ENCODE measurements at regions not wholly inside any gene's neighbourhood (a gene's known extent, or its start where the extent isn't known, plus 50 kb on each side); places are given as distances from the start of the nearest gene placed in this dataset.
"Not testable (repeated sequence)": the region's sequence is repeated elsewhere in the genome, so short reads cannot be mapped to it uniquely, and the experiment has no call there.

DNA sequence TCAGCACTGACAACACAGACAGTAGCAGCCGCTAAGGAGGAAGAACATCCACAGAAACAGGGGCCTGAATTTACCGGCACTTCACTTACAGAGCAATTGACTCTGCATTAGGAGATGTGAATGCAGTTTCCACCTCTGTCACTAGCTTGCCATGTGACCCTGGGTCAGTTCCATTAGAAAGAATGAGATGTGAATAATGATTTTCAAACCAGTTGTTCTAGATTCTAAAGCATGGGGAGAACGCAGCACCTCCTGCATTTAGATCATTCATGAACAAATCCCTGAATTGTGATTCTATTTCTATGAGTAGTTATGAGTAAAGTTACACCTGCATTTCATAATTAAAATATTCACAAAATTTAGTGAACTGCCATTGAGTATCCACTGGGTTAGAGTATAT, 197.3 kb upstream of the EXOC2 start:
- in situ Hi-C loops (cut with MboI; ENCODE audit: low pct_unique_long_range_greater_than_20kb, low sequenced_read_pairs, unreplicated experiment) = no loop called here
- no peak for DNase-seq (ENCODE audit: low spot score)
- no peak for TF ChIP-seq CTCF (IDR thresholded peaks at IDR 0.05; ENCODE audit: extremely low read depth, insufficient read depth, missing control alignments)

GRCh38 chr6:887583-888235, 194.8 kb upstream of the EXOC2 start:
- in situ Hi-C loops (cut with MboI; ENCODE audit: low pct_unique_long_range_greater_than_20kb, low sequenced_read_pairs, unreplicated experiment) = no loop called here
- no peak for DNase-seq (ENCODE audit: low spot score)
- TF ChIP-seq CTCF (IDR thresholded peaks at IDR 0.05; ENCODE audit: extremely low read depth, insufficient read depth, missing control alignments) = no peak

DNA sequence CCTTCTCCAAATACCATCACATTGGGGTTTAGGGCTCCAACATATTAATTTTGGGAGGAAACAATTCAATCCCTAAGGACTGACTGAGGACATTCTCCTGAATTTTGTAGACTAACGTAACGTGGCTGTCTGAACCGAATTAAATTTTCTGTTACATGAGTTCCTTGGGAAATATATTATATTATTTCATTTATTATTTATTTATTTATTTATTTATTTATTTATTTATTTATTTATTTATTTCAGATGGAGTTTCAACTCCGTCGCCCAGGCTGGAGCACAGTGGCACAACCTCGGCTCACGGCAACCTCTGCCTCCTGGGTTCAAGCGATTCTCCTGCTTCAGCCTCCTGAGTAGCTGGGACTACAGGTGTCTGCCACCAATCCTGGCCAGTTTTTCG, 193.2 kb upstream of the EXOC2 start:
- in situ Hi-C loops (cut with MboI; ENCODE audit: low pct_unique_long_range_greater_than_20kb, low sequenced_read_pairs, unreplicated experiment); DNase-seq (ENCODE audit: low spot score): not testable (repeated sequence)

- in situ Hi-C loops (cut with MboI; ENCODE audit: low pct_unique_long_range_greater_than_20kb, low sequenced_read_pairs, unreplicated experiment) = no loop called here
- no peak for TF ChIP-seq CTCF (IDR thresholded peaks at IDR 0.05; ENCODE audit: extremely low read depth, insufficient read depth, missing control alignments)
- DNase-seq (ENCODE audit: low spot score) = no peak
These were observed 192.2 kb upstream of the EXOC2 start for GRCh38 chr6:885051-885590.

DNA sequence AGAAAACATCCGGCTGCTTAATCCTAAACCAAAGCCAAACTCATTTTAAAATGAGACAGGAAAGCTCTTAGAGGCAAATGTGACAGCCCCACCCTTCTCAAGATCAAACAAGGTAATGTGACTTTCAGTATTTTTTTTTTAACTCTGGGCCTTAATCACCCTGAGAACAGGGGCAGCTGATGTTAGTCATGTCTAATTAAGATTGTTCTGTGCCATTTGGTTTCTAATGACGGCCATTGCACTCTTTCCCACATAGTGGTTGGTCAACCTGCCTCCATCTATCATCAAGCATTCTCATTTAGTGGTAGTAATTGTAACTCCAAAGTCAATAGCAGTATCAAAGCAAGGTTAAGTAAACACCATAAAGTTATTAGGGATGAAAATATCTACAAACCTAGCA, 191.6 kb upstream of the EXOC2 start:
- TF ChIP-seq CTCF (IDR thresholded peaks at IDR 0.05; ENCODE audit: extremely low read depth, insufficient read depth, missing control alignments) = no peak
- in situ Hi-C loops (cut with MboI; ENCODE audit: low pct_unique_long_range_greater_than_20kb, low sequenced_read_pairs, unreplicated experiment) = no loop called here
- DNase-seq (ENCODE audit: low spot score) = no peak

DNA sequence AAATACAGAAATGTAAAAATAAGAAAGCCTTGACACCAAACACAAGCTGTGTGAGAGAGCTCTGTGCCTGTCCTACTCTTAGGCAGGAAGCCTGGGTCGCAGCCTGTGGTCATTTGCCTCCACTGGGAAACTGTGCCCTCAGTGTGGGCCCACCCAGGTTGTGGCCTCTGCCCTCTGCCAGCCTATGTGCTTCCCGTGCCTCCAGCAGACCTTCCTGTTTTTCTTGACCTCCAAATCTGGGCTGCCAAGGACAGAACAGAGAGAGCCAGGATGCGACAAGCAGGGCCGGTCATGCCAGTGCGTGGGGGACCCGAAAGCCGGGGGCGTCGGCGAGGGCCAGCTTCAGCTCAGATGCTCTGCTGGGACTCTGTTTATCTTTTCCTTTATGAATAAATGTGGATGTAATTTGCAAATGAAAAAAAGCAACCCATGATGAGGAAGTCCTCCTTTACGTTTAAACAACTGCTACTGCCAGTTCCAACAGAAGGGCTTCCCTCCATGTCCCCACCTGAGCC, 189.2 kb upstream of the EXOC2 start:
- no peak for TF ChIP-seq CTCF (IDR thresholded peaks at IDR 0.05; ENCODE audit: extremely low read depth, insufficient read depth, missing control alignments)
- in situ Hi-C loops (cut with MboI; ENCODE audit: low pct_unique_long_range_greater_than_20kb, low sequenced_read_pairs, unreplicated experiment) = no loop called here
- DNase-seq (ENCODE audit: low spot score) = no peak

DNA sequence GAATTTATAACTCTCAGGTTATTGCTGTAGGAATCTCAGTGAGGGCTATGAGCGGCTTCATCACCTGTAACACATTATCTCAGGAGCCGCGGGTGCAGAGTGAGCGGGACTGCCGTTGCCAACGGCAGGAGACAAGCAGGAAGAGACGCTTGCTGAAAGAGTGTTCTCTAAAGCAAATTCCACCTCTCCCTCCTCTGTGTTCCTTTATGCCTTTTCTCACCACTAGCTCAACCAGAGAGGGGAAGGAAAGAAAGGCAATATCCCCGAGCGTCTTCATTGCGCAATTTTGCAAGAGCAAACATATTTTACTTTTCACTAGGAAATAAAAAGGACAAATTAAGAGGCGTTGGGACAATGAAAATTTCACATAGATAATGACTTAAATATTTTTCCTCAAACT, 185.2 kb upstream of the EXOC2 start:
- in situ Hi-C loops (cut with MboI; ENCODE audit: low pct_unique_long_range_greater_than_20kb, low sequenced_read_pairs, unreplicated experiment) = no loop called here
- no peak for DNase-seq (ENCODE audit: low spot score)
- no peak for TF ChIP-seq CTCF (IDR thresholded peaks at IDR 0.05; ENCODE audit: extremely low read depth, insufficient read depth, missing control alignments)
